ENCODE measurements at regions not wholly inside any gene's neighbourhood (a gene's known extent, or its start where the extent isn't known, plus 50 kb on each side); places are given as distances from the start of the nearest gene placed in this dataset.
"Not testable (repeated sequence)": the region's sequence is repeated elsewhere in the genome, so short reads cannot be mapped to it uniquely, and the experiment has no call there.

- not testable (repeated sequence) for TF ChIP-seq CTCF (conservative IDR thresholded peaks at IDR 0.05 in 1 of 2, IDR thresholded peaks at IDR 0.05 in 1 of 2; ENCODE audit: extremely low read depth in 1 of 2, insufficient read depth in 1 of 2, low read depth in 1 of 2, low read length in 2 of 2); EZH2 (IDR thresholded peaks at IDR 0.05; ENCODE audit: borderline replicate concordance, low read length)
Measured at GRCh38 chr15:21284353-21284752, 155.9 kb downstream of the POTEB3 start.

Measured in mammary epithelial cell (primary cell).